Ectodermal cell (in vitro differentiated cells): ENCODE measurements at regions not wholly inside any gene's neighbourhood (a gene's known extent, or its start where the extent isn't known, plus 50 kb on each side); places are given as distances from the start of the nearest gene placed in this dataset.

Experiments used
- H3K27ac ChIP-seq: 2 replicates; pipeline ENCODE4 v1.7.0; 2013; ENCODE audit warnings: mild to moderate bottlenecking, low read depth, low read length; ENCODE audit not compliant: insufficient read depth, poor library complexity, severe bottlenecking
- H3K27me3 ChIP-seq: 2 replicates; pipeline ENCODE4 v1.7.0; 2013; ENCODE audit warnings: mild to moderate bottlenecking, low read length; ENCODE audit not compliant: insufficient read depth, control insufficient read depth, poor library complexity, severe bottlenecking
- H3K36me3 ChIP-seq: one replicate; pipeline ENCODE4 v1.7.0; 2013; ENCODE audit warnings: low read length; ENCODE audit not compliant: control insufficient read depth, insufficient read depth
- H3K4me1 ChIP-seq: one replicate; pipeline ENCODE4 v1.7.0; 2013; ENCODE audit warnings: low read length; ENCODE audit not compliant: control insufficient read depth, insufficient read depth
- H3K4me3 ChIP-seq: 2 replicates; pipeline ENCODE4 v1.7.0; 2013; ENCODE audit warnings: low read depth, low read length, control low read depth; ENCODE audit not compliant: insufficient read depth
- H3K9me3 ChIP-seq: 2 replicates; pipeline ENCODE4 v1.7.0; 2013; ENCODE audit warnings: mild to moderate bottlenecking, low read length, moderate library complexity; ENCODE audit not compliant: control insufficient read depth
- WGBS, 2 experiments: methylation state at CpG; one replicate each; pipeline ENCODE4 v1.1.7; 2013; ENCODE audit warnings: missing lambda C conversion rate in 2 of 2; 5-methylcytosine and 5-hydroxymethylcytosine counted together

- WGBS, 2 experiments: 89 to 94% methylated on average over 1 of the region's 1 CpG
- H3K4me3 ChIP-seq: no peak overlapping the region
- H3K27ac ChIP-seq: no peak overlapping the region
- no peaks in the 10 kb centered on the region for H3K36me3 ChIP-seq
- no peaks in the 10 kb centered on the region for H3K9me3 ChIP-seq
- H3K27me3 ChIP-seq: no peaks in the 10 kb centered on the region
- no peaks in the 10 kb centered on the region for H3K4me1 ChIP-seq
Observed at GRCh38 chr10:44166441-44166840, 218.5 kb downstream of the CXCL12 start.

- H3K36me3 ChIP-seq: no peaks in the 10 kb centered on the region
- no peaks in the 10 kb centered on the region for H3K27me3 ChIP-seq
- H3K4me3 ChIP-seq: no peak overlapping the region
- WGBS, 2 experiments: 77 to 84% methylated on average over 3 of the region's 3 CpGs
- H3K27ac ChIP-seq: no peak overlapping the region
- peaks cover 7% of the 10 kb centered on the region for H3K4me1 ChIP-seq
- no peaks in the 10 kb centered on the region for H3K9me3 ChIP-seq
Observed at GRCh38 chr10:44164251-44164956, 220.5 kb downstream of the CXCL12 start.

GRCh38 chr10:44161184-44161583 lies 223.7 kb downstream of the CXCL12 start:
- Histone ChIP-seq H3K4me3 (no peak overlapping the region), H3K27me3 (no peaks in the 10 kb centered on the region), H3K27ac (no peak overlapping the region), H3K9me3 (no peaks in the 10 kb centered on the region), H3K4me1 (peaks cover 7% of the 10 kb centered on the region), H3K36me3 (no peaks in the 10 kb centered on the region)

GRCh38 chr10:44157574-44157973 lies 227.3 kb downstream of the CXCL12 start:
- Histone ChIP-seq H3K9me3 (no peaks in the 10 kb centered on the region), H3K27ac (no peak overlapping the region), H3K36me3 (no peaks in the 10 kb centered on the region), H3K27me3 (no peaks in the 10 kb centered on the region), H3K4me3 (no peak overlapping the region), H3K4me1 (peaks cover 7% of the 10 kb centered on the region)
- WGBS, 2 experiments: 92 to 100% methylated on average over 1 of the region's 1 CpG

GRCh38 chr10:44154956-44155355 lies 229.9 kb downstream of the CXCL12 start:
- Histone ChIP-seq H3K9me3 (no peaks in the 10 kb centered on the region), H3K4me3 (no peak overlapping the region), H3K4me1 (no peaks in the 10 kb centered on the region), H3K27ac (no peak overlapping the region), H3K27me3 (no peaks in the 10 kb centered on the region), H3K36me3 (no peaks in the 10 kb centered on the region)
- WGBS, 2 experiments: 87% methylated on average over 2 of the region's 2 CpGs; no CpG with 5 or more reads in 1 of the 2 experiments

GRCh38 chr10:44153918-44154670 lies 230.8 kb downstream of the CXCL12 start:
- no peak overlapping the region for H3K27ac ChIP-seq

GRCh38 chr10:44143556-44143955 lies 241.3 kb downstream of the CXCL12 start:
- no peaks in the 10 kb centered on the region for H3K4me1 ChIP-seq
- H3K36me3 ChIP-seq: no peaks in the 10 kb centered on the region
- H3K9me3 ChIP-seq: no peaks in the 10 kb centered on the region
- no peaks in the 10 kb centered on the region for H3K27me3 ChIP-seq
- no peak overlapping the region for H3K27ac ChIP-seq
- no peak overlapping the region for H3K4me3 ChIP-seq

More at GRCh38 chr10:44153918-44154670, 230.8 kb downstream of the CXCL12 start:
- Histone ChIP-seq H3K4me1 (no peaks in the 10 kb centered on the region), H3K4me3 (no peak overlapping the region), H3K36me3 (no peaks in the 10 kb centered on the region), H3K27me3 (no peaks in the 10 kb centered on the region), H3K9me3 (no peaks in the 10 kb centered on the region)
- 91 to 94% methylated on average over 4 of the region's 5 CpGs for WGBS, 2 experiments

- Histone ChIP-seq H3K4me1 (no peaks in the 10 kb centered on the region), H3K27me3 (no peaks in the 10 kb centered on the region), H3K36me3 (no peaks in the 10 kb centered on the region), H3K27ac (no peak overlapping the region), H3K4me3 (no peak overlapping the region), H3K9me3 (no peaks in the 10 kb centered on the region)
- WGBS, 2 experiments: 93 to 96% methylated on average over 11 of the region's 11 CpGs
Observed at GRCh38 chr10:44132361-44133289, 252.3 kb downstream of the CXCL12 start.

GRCh38 chr10:44126291-44126717 lies 258.6 kb downstream of the CXCL12 start:
- H3K4me3 ChIP-seq: no peak overlapping the region
- H3K27me3 ChIP-seq: no peaks in the 10 kb centered on the region
- H3K27ac ChIP-seq: no peak overlapping the region
- no peaks in the 10 kb centered on the region for H3K9me3 ChIP-seq
- H3K36me3 ChIP-seq: no peaks in the 10 kb centered on the region
- 86 to 94% methylated on average over 5 of the region's 5 CpGs for WGBS, 2 experiments
- H3K4me1 ChIP-seq: no peaks in the 10 kb centered on the region

- H3K4me3 ChIP-seq: no peak overlapping the region
- no peaks in the 10 kb centered on the region for H3K4me1 ChIP-seq
- no peak overlapping the region for H3K27ac ChIP-seq
- H3K27me3 ChIP-seq: no peaks in the 10 kb centered on the region
- H3K9me3 ChIP-seq: no peaks in the 10 kb centered on the region
- WGBS, 2 experiments: 83 to 95% methylated on average over 1 of the region's 1 CpG
- no peaks in the 10 kb centered on the region for H3K36me3 ChIP-seq
Observed at GRCh38 chr10:44125879-44126278, 259.0 kb downstream of the CXCL12 start.
